ENCODE measurements at regions not wholly inside any gene's neighbourhood (a gene's known extent, or its start where the extent isn't known, plus 50 kb on each side); places are given as distances from the start of the nearest gene placed in this dataset.

DNA sequence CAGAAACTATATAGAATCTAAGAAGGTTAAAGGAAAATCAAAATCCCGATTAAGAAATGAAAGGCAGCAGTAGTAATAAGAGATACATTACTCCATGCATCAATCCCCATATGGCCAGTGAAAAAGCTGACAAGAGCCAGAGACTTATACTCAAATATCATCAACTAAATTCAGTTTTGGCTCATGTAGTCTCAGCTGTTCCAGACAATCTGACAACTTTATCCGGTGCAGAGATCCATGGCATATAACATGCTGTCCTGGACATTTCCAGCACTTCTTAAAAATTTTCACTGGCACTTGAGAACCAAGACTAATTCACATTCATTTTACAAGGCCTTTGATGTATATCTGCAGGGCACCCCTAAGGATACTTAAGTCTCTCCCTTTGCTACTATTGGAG is 255.7 kb upstream of the KLHL1 start:
- TF ChIP-seq, protein P1, sequence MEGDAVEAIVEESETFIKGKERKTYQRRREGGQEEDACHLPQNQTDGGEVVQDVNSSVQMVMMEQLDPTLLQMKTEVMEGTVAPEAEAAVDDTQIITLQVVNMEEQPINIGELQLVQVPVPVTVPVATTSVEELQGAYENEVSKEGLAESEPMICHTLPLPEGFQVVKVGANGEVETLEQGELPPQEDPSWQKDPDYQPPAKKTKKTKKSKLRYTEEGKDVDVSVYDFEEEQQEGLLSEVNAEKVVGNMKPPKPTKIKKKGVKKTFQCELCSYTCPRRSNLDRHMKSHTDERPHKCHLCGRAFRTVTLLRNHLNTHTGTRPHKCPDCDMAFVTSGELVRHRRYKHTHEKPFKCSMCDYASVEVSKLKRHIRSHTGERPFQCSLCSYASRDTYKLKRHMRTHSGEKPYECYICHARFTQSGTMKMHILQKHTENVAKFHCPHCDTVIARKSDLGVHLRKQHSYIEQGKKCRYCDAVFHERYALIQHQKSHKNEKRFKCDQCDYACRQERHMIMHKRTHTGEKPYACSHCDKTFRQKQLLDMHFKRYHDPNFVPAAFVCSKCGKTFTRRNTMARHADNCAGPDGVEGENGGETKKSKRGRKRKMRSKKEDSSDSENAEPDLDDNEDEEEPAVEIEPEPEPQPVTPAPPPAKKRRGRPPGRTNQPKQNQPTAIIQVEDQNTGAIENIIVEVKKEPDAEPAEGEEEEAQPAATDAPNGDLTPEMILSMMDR (IDR thresholded peaks at IDR 0.05) = no peak
- TF ChIP-seq POLR2A (IDR thresholded peaks at IDR 0.05) (no peak), EP300 (IDR thresholded peaks at IDR 0.05) (no peak)

Measured in ovary (tissue), 3 donors.